ENCODE measurements at regions not wholly inside any gene's neighbourhood (a gene's known extent, or its start where the extent isn't known, plus 50 kb on each side); places are given as distances from the start of the nearest gene placed in this dataset.
A peak's percentile ranks its signal among the peaks of the same experiment; 100 is the strongest.

GRCh38 chr6:6812427-6812826, 223.9 kb downstream of the LY86 start:
- Histone ChIP-seq H3K9me3 (no peaks in the 10 kb centered on the region), H3K27ac (peak overlapping the region in 1 of 5 donors; percentile 83), H3K27me3 (no peaks in the 10 kb centered on the region), H3K4me3 (no peak overlapping the region), H3K36me3 (no peaks in the 10 kb centered on the region), H3K4me1 (peaks cover 6 to 13% (median 7%) of the 10 kb centered on the region in 4 donors)
- intact Hi-C loops (cut with DNase I; ENCODE audit: low total_unique reads), result no loop called here
- WGBS, 5 donors, result 85 to 97% (median 96%) methylated on average over 2 of the region's 2 CpGs
- DNase-seq, result no peak
- TF ChIP-seq POLR2A (IDR thresholded peaks at IDR 0.05) (no peak), CTCF (IDR thresholded peaks at IDR 0.05) (no peak), EP300 (IDR thresholded peaks at IDR 0.05) (no peak), POLR2AphosphoS5 (IDR thresholded peaks at IDR 0.05) (no peak)

GRCh38 chr6:6815732-6816131, 227.2 kb downstream of the LY86 start:
- DNase-seq, result no peak
- Histone ChIP-seq H3K9me3 (no peaks in the 10 kb centered on the region), H3K27ac (no peak overlapping the region), H3K27me3 (no peaks in the 10 kb centered on the region), H3K4me3 (no peak overlapping the region), H3K4me1 (peaks cover 6 to 12% (median 7%) of the 10 kb centered on the region in 4 donors), H3K36me3 (no peaks in the 10 kb centered on the region)
- intact Hi-C loops (cut with DNase I; ENCODE audit: low total_unique reads), result no loop called here
- TF ChIP-seq POLR2AphosphoS5 (IDR thresholded peaks at IDR 0.05), result no peak
- no peak for TF ChIP-seq POLR2A (IDR thresholded peaks at IDR 0.05)
- TF ChIP-seq EP300 (IDR thresholded peaks at IDR 0.05), result no peak
- no peak for TF ChIP-seq CTCF (IDR thresholded peaks at IDR 0.05)
- 85 to 88% (median 87%) methylated on average over 5 of the region's 5 CpGs for WGBS, 5 donors

- H3K9me3 ChIP-seq, result no peaks in the 10 kb centered on the region
- H3K27me3 ChIP-seq, result no peaks in the 10 kb centered on the region
- intact Hi-C loops (cut with DNase I; ENCODE audit: low total_unique reads), result no loop called here
- DNase-seq, result no peak
- H3K4me1 ChIP-seq, result peaks cover 2 to 7% (median 5%) of the 10 kb centered on the region in 4 donors
- no peak overlapping the region for H3K27ac ChIP-seq
- TF ChIP-seq EP300 (IDR thresholded peaks at IDR 0.05) (no peak), POLR2A (IDR thresholded peaks at IDR 0.05) (no peak), POLR2AphosphoS5 (IDR thresholded peaks at IDR 0.05) (no peak), CTCF (IDR thresholded peaks at IDR 0.05) (no peak)
- no peaks in the 10 kb centered on the region for H3K36me3 ChIP-seq
- H3K4me3 ChIP-seq, result no peak overlapping the region
- WGBS, 5 donors, result 92 to 97% (median 93%) methylated on average over 7 of the region's 7 CpGs
These were observed 228.2 kb downstream of the LY86 start for GRCh38 chr6:6816716-6817115.

GRCh38 chr6:6818078-6818639, 229.6 kb downstream of the LY86 start:
- no peak overlapping the region for H3K27ac ChIP-seq
- TF ChIP-seq POLR2A (IDR thresholded peaks at IDR 0.05), result no peak
- no peak for TF ChIP-seq CTCF (IDR thresholded peaks at IDR 0.05)
- TF ChIP-seq POLR2AphosphoS5 (IDR thresholded peaks at IDR 0.05), result no peak
- no peak for TF ChIP-seq EP300 (IDR thresholded peaks at IDR 0.05)
- no peaks in the 10 kb centered on the region for H3K9me3 ChIP-seq
- 83 to 89% (median 87%) methylated on average over 10 of the region's 10 CpGs for WGBS, 5 donors
- no peaks in the 10 kb centered on the region for H3K27me3 ChIP-seq
- intact Hi-C loops (cut with DNase I; ENCODE audit: low total_unique reads), result no loop called here
- no peak overlapping the region for H3K4me3 ChIP-seq
- no peak for DNase-seq
- H3K4me1 ChIP-seq, result peaks cover 0 to 4% (median 1%) of the 10 kb centered on the region in 4 donors
- H3K36me3 ChIP-seq, result no peaks in the 10 kb centered on the region

Data from stomach (tissue), 8 donors.